Activated B cell treated with CpG ODN at 0.5 μM for 24 hours (primary cell): ENCODE measurements at regions not wholly inside any gene's neighbourhood (a gene's known extent, or its start where the extent isn't known, plus 50 kb on each side); places are given as distances from the start of the nearest gene placed in this dataset.

Experiments
- ATAC-seq: fragments of 200-7000 bp; cut with Tn5 transposase; one replicate; pipeline ENCODE4 v1.10.0; 2021; ENCODE audit warnings: low read depth, mild to moderate bottlenecking, moderate library complexity
- CTCF ChIA-PET: fragments of 350-600 bp; sonication (Branson Sonifier 250); formaldehyde crosslinking; loops from one replicate; lab custom pipeline; 2021; ENCODE audit warnings: antibody characterized with exemption; lab: Charles Lee
- POLR2A ChIA-PET: fragments of 350-600 bp; sonication (Branson Sonifier 250); formaldehyde crosslinking; loops from one replicate; lab custom pipeline; 2021; ENCODE audit warnings: antibody characterized with exemption; lab: Charles Lee
- DNase-seq: peaks from one replicate; pipeline ENCODE4 v3.0.0; 2022
- H3K27ac Mint-ChIP-seq: one replicate; pipeline ENCODE4 v1.8.0; 2020; ENCODE audit warnings: mixed read lengths
- H3K27me3 Mint-ChIP-seq: one replicate; pipeline ENCODE4 v1.8.0; 2021; ENCODE audit warnings: mixed read lengths
- H3K36me3 Mint-ChIP-seq: one replicate; pipeline ENCODE4 v1.8.0; 2021; ENCODE audit warnings: low read depth, mixed read lengths
- H3K4me1 Mint-ChIP-seq: one replicate; pipeline ENCODE4 v1.8.0; 2021; ENCODE audit warnings: mixed read lengths
- H3K4me3 Mint-ChIP-seq: one replicate; pipeline ENCODE4 v1.8.0; 2020; ENCODE audit warnings: mild to moderate bottlenecking, mixed read lengths
- H3K9me3 Mint-ChIP-seq: one replicate; pipeline ENCODE4 v1.8.0; 2020; ENCODE audit warnings: mixed read lengths
- CTCF ChIP-seq: fragments of 200-600 bp; IDR thresholded peaks from one replicate; pipeline ENCODE4 v1.8.0; 2022; ENCODE audit warnings: antibody characterized with exemption, mild to moderate bottlenecking
- intact Hi-C: fragments of 100-400 bp; cut with micrococcal nuclease; formaldehyde crosslinking; loops from one replicate; pipeline ENCODE4 v1.15.1; 2024

GRCh38 chr17:72530454-72530853 is 409.6 kb downstream of the SOX9 start:
- Mint-ChIP-seq H3K36me3 (no peaks in the 10 kb centered on the region), H3K27me3 (peaks cover 2% of the 10 kb centered on the region), H3K4me1 (no peaks in the 10 kb centered on the region), H3K9me3 (no peaks in the 10 kb centered on the region), H3K4me3 (no peak overlapping the region), H3K27ac (no peak overlapping the region)
- ChIA-PET POLR2A (no interaction called here), CTCF (no interaction called here)
- no peak for TF ChIP-seq CTCF
- no peak for DNase-seq
- intact Hi-C loops: no loop called here
- no peak for ATAC-seq

GRCh38 chr17:72531729-72532128 is 410.9 kb downstream of the SOX9 start:
- DNase-seq (no peak), ATAC-seq (no peak)
- H3K27ac Mint-ChIP-seq: no peak overlapping the region
- no peaks in the 10 kb centered on the region for H3K36me3 Mint-ChIP-seq
- intact Hi-C loops: no loop called here
- TF ChIP-seq CTCF: no peak
- ChIA-PET CTCF (no interaction called here), POLR2A (no interaction called here)
- H3K9me3 Mint-ChIP-seq: no peaks in the 10 kb centered on the region
- H3K4me1 Mint-ChIP-seq: no peaks in the 10 kb centered on the region
- H3K4me3 Mint-ChIP-seq: no peak overlapping the region
- peaks cover 3% of the 10 kb centered on the region for H3K27me3 Mint-ChIP-seq

- ChIA-PET POLR2A (no interaction called here), CTCF (no interaction called here)
- no peak overlapping the region for H3K4me3 Mint-ChIP-seq
- TF ChIP-seq CTCF: no peak
- intact Hi-C loops: no loop called here
- no peak for ATAC-seq
- DNase-seq: no peak
- no peaks in the 10 kb centered on the region for H3K9me3 Mint-ChIP-seq
- no peak overlapping the region for H3K27ac Mint-ChIP-seq
- no peaks in the 10 kb centered on the region for H3K36me3 Mint-ChIP-seq
- H3K27me3 Mint-ChIP-seq: peaks cover 4% of the 10 kb centered on the region
- H3K4me1 Mint-ChIP-seq: no peaks in the 10 kb centered on the region
These were observed 413.4 kb downstream of the SOX9 start for GRCh38 chr17:72534265-72534664.

GRCh38 chr17:72534776-72535175 is 414.0 kb downstream of the SOX9 start:
- Mint-ChIP-seq H3K36me3 (no peaks in the 10 kb centered on the region), H3K27ac (no peak overlapping the region), H3K4me3 (no peak overlapping the region), H3K9me3 (no peaks in the 10 kb centered on the region), H3K4me1 (peaks cover under 1% of the 10 kb centered on the region), H3K27me3 (peaks cover 9% of the 10 kb centered on the region)
- intact Hi-C loops: no loop called here
- TF ChIP-seq CTCF: no peak
- ATAC-seq (no peak), DNase-seq (no peak)
- ChIA-PET POLR2A (no interaction called here), CTCF (no interaction called here)

- Mint-ChIP-seq H3K27me3 (peaks cover 12% of the 10 kb centered on the region), H3K4me3 (no peak overlapping the region), H3K9me3 (no peaks in the 10 kb centered on the region), H3K36me3 (no peaks in the 10 kb centered on the region), H3K4me1 (peaks cover 4% of the 10 kb centered on the region), H3K27ac (no peak overlapping the region)
- intact Hi-C loops: no loop called here
- ChIA-PET POLR2A (no interaction called here), CTCF (no interaction called here)
- no peak for TF ChIP-seq CTCF
- DNase-seq (no peak), ATAC-seq (no peak)
These were observed 414.5 kb downstream of the SOX9 start for GRCh38 chr17:72535346-72535745.
